GM21723 (cell line): ENCODE measurements at regions not wholly inside any gene's neighbourhood (a gene's known extent, or its start where the extent isn't known, plus 50 kb on each side); places are given as distances from the start of the nearest gene placed in this dataset.
"Not testable (repeated sequence)": the region's sequence is repeated elsewhere in the genome, so short reads cannot be mapped to it uniquely, and the experiment has no call there.

Experiments
- ATAC-seq: cut with Tn5 transposase; IDR thresholded peaks from one replicate; pipeline ENCODE4 v1.9.1; 2021; ENCODE audit warnings: mild to moderate bottlenecking, moderate library complexity; ENCODE audit not compliant: unreplicated experiment

DNA sequence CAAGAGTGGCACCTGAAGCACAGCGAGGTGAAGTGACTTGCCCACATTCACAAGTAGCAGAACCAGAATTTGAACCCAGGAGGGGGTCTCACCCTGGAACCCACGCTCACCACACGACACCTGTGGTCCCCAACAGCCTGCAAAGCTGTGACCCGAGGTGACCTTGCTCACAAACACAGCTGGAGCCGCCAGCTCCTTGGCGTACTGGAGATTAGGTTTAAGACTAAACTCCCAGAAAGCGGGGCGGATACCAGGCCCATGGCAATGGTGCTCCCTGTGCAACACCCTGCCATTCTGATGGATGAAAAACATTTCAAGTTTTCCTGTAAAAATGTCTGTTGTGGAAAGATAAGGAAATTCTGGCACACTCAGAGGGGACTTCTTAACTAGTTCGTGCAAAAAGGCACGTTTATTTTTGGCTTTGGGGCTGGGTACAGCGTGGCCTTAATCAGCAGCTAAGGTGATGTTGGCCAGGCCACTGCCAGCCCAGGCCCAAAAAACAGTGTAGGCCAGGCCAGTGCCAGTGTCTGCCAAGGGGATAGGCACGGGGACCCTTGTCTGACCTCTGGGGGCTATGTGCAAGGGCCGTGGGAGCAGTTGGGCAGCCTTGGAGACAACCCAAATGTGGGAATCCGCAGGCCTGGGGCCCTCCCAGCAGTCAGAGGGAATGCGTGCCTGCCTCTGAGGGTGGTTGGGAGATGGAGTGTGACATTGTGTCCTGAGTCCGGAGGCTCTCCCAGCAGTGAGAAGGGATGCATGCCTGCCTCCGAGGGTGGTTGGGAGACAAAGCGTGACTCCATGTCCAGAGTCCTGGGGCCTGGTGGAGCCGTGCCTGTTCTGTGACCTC is 185.0 kb upstream of the HS6ST1 start:
- ATAC-seq: no peak

DNA sequence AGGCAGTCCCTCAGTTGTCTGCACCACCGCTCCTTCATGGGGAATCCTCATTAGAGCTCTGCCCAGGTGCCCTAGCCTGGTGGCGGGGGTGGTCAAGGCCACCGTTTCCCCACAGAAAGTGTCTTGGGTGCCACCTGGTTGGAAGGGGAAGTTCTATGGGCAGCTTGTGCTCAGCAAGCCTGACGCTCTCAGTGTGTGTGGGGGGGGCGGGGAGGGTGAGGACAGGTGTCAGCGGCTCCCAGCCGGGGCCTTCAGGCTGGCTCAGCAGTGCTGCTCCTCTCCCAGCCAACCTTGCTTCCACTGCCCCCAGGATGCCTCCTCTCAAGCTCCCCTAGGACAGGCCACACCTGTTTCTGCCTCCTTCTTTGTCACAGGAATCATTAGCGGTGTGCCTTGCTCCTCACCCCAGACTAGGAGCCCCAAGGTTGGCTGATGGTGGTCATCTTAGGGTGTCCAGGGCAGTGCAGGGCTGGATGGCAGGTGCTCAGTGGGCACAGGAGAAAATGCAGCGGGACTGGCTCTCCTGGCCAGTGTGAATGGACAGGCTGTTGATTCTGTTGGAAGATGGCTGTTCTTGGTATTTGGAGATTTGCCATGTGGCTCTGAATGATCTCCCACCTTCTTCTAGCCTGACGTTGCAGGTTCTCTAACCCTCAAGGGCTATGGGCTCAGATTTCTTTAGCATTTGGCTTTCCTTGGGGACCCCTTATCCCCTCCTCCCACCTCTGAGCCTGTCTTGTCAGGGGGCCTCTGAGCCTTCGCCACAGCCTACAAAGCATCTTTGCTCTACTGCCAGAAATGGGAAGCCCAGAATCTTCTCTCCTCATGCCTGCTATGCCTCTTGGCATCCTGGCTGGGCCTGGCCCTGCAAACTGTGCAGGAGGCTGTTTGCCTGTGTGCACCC is 185.8 kb upstream of the HS6ST1 start:
- ATAC-seq: no peak

DNA sequence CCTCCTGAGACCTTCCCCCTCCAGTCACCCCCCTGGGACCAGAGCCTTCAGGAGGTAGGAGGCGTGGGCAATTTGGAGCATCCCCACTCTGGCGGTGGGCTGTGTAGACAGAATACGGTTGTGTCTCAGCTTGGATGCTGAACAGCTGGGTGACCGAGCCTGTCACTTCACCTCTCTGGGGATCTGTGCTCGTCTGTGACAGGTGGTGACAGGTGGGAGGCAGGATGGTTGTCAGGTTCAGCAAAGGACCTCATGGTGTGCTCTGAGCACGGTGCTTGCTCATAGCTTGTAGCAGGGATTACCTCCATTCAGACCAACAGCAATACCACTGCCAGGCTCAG is 186.5 kb upstream of the HS6ST1 start:
- no peak for ATAC-seq

DNA sequence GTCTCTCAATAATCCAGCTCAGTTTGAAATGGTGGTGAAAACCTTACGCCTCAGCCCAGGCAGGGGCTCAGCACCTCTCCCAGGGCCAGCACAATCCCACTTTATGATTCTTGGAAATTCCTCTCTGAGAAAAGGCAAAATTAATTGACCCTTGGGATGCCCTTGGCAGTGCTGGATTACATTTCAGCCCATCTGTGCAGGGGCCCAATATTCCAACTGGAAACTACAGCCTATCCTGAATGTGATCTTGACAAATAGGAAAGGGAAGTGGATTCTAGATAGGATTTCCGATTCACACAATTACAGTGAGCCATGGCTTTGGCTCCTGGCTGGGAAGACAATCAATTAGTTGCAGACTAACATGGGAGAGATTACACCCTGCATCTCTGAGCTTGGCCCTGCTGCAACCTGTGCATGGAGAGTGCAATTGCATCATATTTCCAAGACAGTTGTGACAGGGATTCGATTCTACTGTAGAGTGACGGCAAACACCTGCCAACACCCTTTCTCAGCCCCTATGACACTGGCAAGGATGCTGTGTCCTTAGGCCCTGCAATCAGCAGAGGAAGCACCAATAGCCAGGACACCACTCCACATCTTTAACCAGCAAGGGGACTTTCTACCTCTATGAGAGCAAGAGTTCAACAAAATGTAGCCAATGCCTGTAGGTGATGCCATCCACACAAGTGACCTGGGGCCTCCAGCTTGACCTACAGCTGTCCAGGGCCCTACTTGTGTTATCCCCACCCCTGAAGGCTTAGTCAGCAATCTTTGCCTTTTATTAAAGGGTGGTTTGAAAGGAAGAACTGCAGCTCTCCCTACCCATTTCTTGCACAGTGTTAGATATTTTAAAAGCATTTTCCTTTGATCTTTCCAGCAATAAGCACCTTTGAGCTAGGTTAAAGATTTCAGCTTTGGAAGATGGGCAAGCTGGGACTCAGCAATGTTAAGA is 187.2 kb upstream of the HS6ST1 start:
- ATAC-seq: no peak

DNA sequence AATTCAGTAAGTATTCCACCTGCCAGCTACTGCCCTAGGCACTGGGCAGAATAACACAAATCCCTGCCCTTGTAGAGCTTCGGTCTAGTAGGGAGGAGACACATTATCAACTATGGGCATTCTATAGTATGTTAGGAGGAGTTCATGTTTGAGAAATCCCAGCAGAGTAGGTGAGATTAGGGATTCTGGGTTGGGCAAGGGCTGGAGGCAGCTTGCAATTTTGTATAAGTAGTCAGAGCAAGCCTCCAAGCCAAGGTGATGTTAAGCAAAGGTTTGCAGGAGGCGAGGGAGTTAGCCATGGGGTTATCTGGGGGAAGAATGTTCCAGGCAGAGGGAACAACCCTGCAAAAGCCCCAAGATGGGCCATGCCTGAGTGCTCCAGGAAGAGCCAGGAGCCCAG is 187.9 kb upstream of the HS6ST1 start:
- ATAC-seq: no peak

DNA sequence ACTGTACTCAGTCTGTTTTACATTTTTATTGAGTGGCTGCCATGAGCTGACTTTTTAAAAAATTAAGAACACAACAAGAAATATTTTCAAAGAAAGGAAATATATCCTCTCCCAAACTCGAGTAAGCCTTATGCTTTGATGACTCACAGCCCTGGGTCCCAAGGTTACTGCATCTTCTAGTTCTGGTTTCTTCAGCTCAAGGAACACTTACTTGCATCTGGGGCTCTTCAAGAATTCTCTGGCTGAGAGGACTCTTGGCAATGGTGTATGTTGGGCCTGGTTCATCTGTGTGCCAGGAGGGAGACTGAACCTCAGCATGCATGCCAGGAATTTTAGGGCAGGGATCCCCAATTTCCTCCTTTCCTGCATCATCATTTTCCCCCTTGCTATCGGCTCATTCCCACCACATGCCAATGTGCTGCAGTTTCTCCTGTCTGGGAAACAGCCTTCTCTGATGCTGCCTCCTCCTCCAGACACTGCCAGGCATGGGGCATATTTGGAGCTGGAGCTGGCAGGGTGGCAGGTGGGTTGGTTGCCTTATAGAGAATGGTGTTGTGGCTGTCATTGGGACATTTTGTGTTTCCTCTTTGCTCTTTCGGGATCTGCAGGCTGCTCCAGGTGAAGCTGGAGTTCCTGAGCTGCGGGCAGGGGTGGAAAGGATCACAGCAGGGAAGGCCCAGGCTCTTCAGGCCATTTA is 192.2 kb upstream of the HS6ST1 start:
- no peak for ATAC-seq

DNA sequence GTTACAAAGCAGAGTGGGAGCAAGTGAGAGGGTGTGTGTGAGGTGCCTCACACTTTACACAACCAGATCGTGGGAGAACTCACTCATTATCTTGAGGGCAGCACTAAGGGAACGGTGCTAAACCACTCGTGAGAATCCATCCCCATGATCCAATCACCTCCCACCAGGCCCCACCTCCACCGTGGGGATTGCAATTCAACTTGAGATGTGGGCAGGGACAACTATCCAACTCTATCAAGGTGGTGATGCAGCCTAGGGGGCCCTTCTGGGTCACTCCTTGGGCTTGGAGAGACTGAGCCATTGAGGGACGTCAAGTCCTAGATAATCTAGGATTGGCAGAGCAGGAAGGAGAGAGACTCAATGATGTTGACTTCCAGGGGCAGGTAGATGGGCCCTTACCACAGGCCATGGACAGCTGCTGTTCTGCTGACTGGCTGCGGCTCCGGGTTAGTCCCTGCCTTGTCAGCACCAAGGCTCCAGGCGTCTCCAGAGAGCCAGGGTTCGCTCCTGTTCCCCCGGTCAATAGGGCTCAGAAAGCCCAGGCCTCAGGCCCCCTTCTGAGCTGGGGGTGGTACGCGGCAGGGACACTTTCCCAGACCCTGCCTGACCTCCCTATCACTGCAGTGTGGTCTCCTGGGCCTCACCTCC is 193.2 kb upstream of the HS6ST1 start:
- ATAC-seq: no peak

DNA sequence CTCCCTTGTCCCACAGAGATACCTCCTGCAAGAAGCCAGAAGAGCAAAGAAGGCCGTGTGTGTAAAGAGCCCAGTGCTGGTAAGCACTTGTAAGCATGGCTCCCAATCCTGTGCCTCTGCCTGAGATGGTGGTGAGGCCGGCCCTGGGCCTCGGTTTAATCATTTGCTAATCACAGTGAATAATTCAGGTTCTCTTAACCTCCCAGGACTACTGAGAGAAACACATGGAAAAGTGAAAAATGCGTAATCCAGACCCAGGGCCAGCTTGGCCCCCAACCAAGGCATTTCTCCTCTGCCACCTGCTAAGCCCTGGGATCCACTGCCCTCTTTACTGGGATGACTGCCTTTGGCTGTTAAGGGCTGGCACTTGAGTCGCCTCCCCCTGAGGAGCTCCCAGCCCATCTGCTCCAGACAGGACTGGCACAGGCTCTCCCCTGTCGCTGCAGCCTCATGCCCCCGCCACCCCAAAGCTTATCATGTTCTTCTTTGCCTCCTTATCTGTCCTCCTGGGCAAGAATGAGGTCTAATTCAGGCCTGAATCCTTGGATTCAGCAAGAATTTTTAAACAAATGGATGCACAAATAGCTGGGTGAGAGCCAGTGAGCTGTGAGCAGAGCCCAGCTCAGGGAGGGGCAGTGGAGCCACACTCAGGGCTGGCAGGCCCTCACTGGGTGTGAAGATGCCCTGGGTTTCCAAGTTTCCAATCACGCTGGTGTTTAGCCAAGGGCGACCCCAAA is 193.9 kb upstream of the HS6ST1 start:
- no peak for ATAC-seq

DNA sequence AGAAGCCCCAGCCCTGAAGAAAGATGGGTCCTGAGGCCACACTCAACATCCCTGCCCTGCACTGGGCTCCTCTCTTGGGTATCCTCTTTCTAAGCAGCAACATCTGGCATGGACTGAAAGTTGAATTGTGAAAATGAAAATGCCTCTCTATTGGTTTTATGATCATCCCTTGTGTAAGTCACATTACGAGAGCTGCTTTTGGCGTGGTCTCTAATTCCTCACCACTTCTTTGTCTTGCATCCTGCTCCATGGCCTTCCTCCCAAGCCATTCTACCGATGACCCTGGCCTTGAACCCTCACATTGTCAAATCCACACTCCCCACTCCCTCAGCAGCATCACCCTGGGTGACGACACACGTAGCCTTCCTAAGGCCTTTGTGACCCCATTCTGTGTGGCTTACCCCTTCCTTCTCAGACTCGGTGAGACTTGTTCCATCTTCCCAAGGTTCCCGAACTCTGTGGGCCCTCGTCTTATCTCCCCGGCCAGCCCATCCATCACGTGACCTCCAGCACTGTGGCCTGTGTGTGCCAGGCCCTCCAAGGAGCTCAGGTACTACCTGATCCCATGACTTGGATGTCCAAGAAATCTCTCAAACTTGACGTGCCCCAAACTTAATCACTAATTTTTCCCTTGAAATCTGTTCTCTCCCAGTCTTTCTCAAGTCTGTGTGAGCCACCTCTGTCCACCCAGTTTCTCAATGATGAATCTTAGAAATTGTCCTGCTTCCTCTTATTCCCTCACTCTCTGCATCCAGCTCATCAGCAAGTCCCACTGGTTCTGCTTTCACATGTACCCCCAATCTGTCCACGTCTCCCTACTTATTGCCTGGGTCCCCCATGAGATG is 194.7 kb upstream of the HS6ST1 start:
- no peak for ATAC-seq

DNA sequence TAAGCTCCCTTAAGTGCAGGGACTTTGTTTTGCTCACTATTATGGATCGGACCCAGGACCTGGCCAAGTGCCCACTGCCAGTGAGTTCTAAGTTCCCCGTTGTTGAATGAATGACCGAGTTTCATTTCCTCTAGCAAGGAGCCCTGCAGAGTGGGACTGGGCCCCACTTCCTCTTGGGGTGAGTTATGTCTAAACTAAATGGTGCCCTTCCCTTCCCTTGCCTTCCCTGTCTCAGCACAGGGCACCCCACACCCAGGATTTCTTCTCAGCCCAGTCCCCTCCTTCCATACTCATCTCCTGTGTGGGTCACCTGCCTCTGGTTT is 195.3 kb upstream of the HS6ST1 start:
- no peak for ATAC-seq

DNA sequence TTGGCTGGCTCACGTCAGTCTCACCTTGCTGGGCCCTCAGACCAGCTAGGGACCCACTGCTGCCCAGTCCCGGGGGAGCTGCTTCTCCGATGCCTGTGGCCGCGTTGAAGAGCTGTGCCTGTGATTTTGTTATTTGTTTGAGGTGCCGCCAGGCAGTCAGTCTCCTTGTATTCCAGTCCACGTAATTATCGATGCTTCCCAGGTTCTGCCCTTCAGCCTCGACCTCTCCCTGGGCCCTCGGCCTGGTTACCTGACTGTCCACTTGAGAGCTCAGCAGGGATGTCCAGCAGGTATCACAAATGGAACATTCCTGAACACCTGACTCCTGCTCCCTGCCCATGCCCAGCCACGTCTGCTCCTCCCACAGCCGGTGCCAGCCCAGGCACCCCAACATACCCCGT is 195.9 kb upstream of the HS6ST1 start:
- ATAC-seq: no peak

DNA sequence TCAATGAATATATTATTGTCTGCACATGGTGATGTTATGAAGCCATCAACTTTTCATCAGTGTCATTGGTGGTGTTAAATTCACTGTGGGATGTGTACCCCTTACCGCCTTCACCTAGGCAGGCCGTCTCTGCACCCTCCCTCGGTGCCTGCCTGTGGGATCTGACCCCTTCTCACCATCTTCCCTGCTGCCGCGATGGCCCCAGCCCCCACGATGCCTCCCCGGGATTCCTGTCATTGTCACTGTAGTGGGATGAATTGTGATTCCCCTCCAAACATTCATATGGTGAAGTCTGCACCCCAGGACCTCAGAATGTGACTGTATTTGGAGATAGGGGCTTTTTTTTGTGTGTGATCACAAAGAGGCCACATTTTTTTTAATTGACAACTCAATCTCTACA is 198.3 kb upstream of the HS6ST1 start:
- no peak for ATAC-seq

DNA sequence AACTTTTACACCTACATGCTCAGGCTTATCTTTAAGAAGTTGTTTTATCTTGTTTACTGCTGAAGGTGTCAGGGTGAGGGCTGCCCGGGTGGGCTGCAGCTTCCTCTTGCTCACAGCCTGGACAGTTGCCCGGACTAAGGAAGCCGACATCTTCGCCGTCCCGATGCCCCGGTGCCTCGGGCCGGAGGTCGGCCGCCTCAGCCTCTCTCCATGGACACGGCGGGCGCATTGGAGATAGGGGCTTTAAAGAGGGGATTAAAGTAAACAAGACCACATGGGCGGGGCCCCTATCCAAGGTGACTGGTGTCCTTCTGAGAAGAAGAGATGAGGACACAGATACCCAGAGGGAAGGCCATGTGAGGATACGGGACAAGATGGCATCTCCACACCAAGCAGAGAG is 200.4 kb upstream of the HS6ST1 start:
- ATAC-seq: not testable (repeated sequence)

DNA sequence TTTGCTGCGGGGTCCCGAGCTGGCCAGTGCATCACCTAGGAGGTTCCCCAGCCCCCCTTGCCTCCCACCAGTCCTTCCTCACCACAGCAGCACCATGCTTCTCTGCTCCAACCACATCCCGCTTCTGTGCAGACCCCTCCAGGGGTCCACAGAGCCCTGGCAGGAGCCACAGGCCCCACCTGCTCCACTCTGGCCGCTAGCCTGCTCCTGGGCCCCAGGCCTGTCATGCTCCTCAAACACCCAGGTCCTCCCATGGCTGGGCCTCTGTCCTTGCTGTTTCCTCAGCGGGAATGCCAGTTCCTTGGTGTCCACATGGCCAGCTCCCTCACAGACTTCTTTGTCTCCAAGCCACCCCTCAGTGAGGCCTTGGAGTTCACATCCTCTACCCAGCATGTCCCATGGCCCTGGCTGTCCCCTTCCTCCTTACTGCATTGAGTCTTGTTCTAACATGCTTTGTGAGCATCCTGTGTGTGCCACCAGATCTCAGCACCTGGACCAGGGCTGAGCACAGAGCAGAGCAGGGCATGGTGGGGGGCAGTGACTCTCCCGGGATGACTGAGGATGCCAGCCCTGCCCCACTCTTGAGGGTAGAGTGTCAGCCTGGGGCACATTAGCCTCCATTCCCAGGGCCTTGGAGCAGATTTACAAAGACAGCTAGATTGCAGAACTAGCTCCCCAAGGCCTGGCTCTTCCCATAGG is 201.0 kb upstream of the HS6ST1 start:
- no peak for ATAC-seq

DNA sequence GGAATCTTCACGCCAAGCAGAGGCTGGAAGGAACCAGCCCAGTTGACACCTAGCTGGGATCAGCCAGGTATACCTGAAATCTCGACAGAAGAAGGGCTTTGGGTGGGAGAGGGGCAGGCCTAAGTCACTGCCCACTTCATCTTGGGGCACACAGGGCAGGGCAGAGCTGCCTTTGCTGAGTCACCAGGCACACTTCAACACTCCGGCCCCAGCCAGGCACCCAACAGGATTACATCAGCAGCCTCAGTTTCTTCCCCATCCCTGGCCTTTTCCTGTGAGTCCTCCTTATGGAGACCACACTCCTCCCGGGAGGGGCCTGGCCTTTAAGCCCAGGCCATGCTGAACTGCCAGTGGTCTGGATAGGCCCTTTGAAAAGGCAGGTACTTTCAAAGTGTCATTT is 201.7 kb upstream of the HS6ST1 start:
- ATAC-seq: peak; percentile 14

DNA sequence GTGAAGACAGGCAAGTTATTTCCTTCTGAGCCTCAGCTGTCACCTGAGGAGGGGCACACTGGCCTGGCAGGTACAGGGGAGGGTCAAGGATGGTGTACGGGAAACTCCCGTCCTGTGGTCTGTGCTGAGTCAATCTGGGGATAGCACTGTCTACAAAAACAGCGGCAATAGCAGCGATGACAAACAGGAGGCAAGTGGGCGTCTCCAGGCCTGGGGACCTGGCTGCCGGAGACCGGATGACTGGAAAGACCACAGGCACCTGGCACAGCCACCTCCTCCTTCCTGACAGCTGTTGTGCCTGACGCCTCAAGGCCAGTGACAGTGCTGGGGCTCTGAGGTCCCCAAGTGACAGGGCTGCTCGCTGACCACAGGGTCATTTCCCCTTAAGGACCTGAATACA is 202.1 kb upstream of the HS6ST1 start:
- peak; percentile 94 for ATAC-seq

DNA sequence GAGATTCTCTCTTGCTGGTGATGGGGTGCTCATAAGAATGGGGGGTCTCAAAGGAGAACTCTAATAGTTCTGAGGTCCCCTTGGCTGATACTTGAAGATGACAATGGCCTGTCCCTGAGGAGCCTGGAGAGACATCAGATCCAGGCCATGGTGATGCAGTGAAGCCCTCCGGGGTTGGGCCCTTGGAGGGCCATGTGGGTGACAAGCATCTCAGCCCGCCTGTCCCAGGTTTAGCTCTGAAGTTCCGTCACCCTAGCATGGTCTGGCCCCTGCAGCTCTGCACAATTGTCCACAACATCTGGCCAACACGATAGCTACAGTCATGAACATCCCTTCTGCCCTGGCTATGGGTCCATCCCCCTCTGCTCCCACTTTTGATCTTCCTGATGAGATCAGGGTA is 202.8 kb upstream of the HS6ST1 start:
- ATAC-seq: no peak

DNA sequence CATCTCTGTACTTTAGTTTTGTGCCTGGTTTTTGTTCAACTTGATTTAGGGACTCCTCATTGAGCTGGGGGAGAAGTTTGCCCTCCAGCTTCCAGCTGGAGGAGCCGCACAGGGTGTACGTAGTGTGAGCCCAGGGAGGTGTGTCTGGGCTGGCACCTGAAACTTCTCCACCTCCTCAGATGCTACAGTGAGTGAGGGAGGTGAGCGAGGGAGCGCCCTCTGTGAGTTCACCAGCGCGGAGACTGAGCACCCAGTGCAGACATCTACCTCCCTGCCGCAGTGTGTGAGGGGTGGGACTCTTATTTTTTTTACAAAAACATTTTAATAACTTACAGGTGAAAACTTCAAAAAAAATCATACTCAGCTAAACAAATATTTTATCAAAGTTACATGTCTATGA is 204.2 kb upstream of the HS6ST1 start:
- no peak for ATAC-seq
